Testis (tissue), 2 donors: ENCODE measurements at regions not wholly inside any gene's neighbourhood (a gene's known extent, or its start where the extent isn't known, plus 50 kb on each side); places are given as distances from the start of the nearest gene placed in this dataset.

Experiments
- DNase-seq: peaks from one replicate; pipeline ENCODE4 v3.0.0-alpha.2; 2019
- H3K27ac ChIP-seq, 2 donors: fragments of 200-600 bp; sonication (generic); one replicate each; pipeline ENCODE4 v1.5.1; 2019
- H3K27me3 ChIP-seq: fragments of 200-600 bp; sonication (generic); one replicate; pipeline ENCODE4 v1.5.1; 2019
- H3K36me3 ChIP-seq: fragments of 200-600 bp; sonication (generic); one replicate; pipeline ENCODE4 v1.5.1; 2017; ENCODE audit warnings: low read depth; ENCODE audit errors: missing control alignments
- H3K4me1 ChIP-seq: fragments of 200-600 bp; sonication (generic); one replicate; pipeline ENCODE4 v1.5.1; 2019
- H3K4me3 ChIP-seq, 2 donors: fragments of 200-600 bp; sonication (generic); one replicate each; pipeline ENCODE4 v1.5.1; 2017 to 2019
- H3K9me3 ChIP-seq: fragments of 200-600 bp; sonication (generic); one replicate; pipeline ENCODE4 v1.5.1; 2017
- CTCF ChIP-seq, 3 experiments: fragments of 450-650 bp in 2 of 3; fragments of 200-600 bp in 1 of 3; sonication (generic) in 1 of 3; IDR thresholded peaks; one replicate each; pipeline ENCODE4 v1.5.1; 2016 to 2019; ENCODE audit warnings: antibody characterized with exemption in 3 of 3, mild to moderate bottlenecking in 2 of 3, moderate library complexity in 1 of 3
- POLR2A ChIP-seq: fragments of 450-650 bp; IDR thresholded peaks from one replicate; pipeline ENCODE4 v1.6.1; 2017; ENCODE audit warnings: antibody characterized with exemption, mild to moderate bottlenecking, moderate library complexity
- WGBS, 2 donors: methylation state at CpG; one replicate each; pipeline ENCODE4 v1.1.5; 2018; 5-methylcytosine and 5-hydroxymethylcytosine counted together
- intact Hi-C: fragments of 100-400 bp; cut with DNase I; formaldehyde crosslinking; loops from one replicate; pipeline ENCODE4 v1.15.1; 2023; ENCODE audit warnings: low total_unique reads

GRCh38 chr11:70916351-70916750 is 336.0 kb downstream of the SHANK2 start:
- Histone ChIP-seq H3K27ac (no peak overlapping the region), H3K4me1 (no peaks in the 10 kb centered on the region), H3K9me3 (no peaks in the 10 kb centered on the region), H3K27me3 (no peaks in the 10 kb centered on the region), H3K4me3 (no peak overlapping the region), H3K36me3 (no peaks in the 10 kb centered on the region)
- DNase-seq: no peak
- intact Hi-C loops: no loop called here
- 90 to 94% methylated on average over 6 to 8 of the region's 8 CpGs for WGBS, 2 donors
- no peak for TF ChIP-seq POLR2A

- no peaks in the 10 kb centered on the region for H3K9me3 ChIP-seq
- H3K4me1 ChIP-seq: no peaks in the 10 kb centered on the region
- intact Hi-C loops: no loop called here
- no peak overlapping the region for H3K4me3 ChIP-seq
- DNase-seq: no peak
- no peak overlapping the region for H3K27ac ChIP-seq
- no peak for TF ChIP-seq POLR2A
- TF ChIP-seq CTCF (IDR thresholded peaks at IDR 0.05): no peak
- H3K27me3 ChIP-seq: no peaks in the 10 kb centered on the region
- WGBS, 2 donors: 54 to 58% methylated on average over 7 of the region's 7 CpGs
- no peaks in the 10 kb centered on the region for H3K36me3 ChIP-seq
Measured at GRCh38 chr11:70918242-70918641, 334.1 kb downstream of the SHANK2 start.

- H3K27me3 ChIP-seq: no peaks in the 10 kb centered on the region
- H3K4me3 ChIP-seq: no peak overlapping the region
- no peak overlapping the region for H3K27ac ChIP-seq
- no peak for TF ChIP-seq CTCF (IDR thresholded peaks at IDR 0.05)
- TF ChIP-seq POLR2A: no peak
- H3K4me1 ChIP-seq: no peaks in the 10 kb centered on the region
- H3K9me3 ChIP-seq: no peaks in the 10 kb centered on the region
- DNase-seq: no peak
- intact Hi-C loops: no loop called here
- H3K36me3 ChIP-seq: no peaks in the 10 kb centered on the region
- WGBS, 2 donors: 90 to 91% methylated on average over 4 of the region's 4 CpGs
Measured at GRCh38 chr11:70921804-70922203, 330.6 kb downstream of the SHANK2 start.

- no peak overlapping the region for H3K4me3 ChIP-seq
- no peak for TF ChIP-seq POLR2A
- H3K36me3 ChIP-seq: no peaks in the 10 kb centered on the region
- WGBS, 2 donors: 84 to 99% methylated on average over 8 of the region's 8 CpGs
- DNase-seq: no peak
- H3K9me3 ChIP-seq: no peaks in the 10 kb centered on the region
- H3K27ac ChIP-seq: no peak overlapping the region
- no peaks in the 10 kb centered on the region for H3K27me3 ChIP-seq
- intact Hi-C loops: no loop called here
- no peaks in the 10 kb centered on the region for H3K4me1 ChIP-seq
Measured at GRCh38 chr11:70924108-70924507, 328.3 kb downstream of the SHANK2 start.

GRCh38 chr11:70925238-70925637 is 327.1 kb downstream of the SHANK2 start:
- no peak for DNase-seq
- TF ChIP-seq POLR2A: no peak
- TF ChIP-seq CTCF (IDR thresholded peaks at IDR 0.05): no peak
- WGBS, 2 donors: 90 to 92% methylated on average over 3 of the region's 3 CpGs
- H3K36me3 ChIP-seq: no peaks in the 10 kb centered on the region
- intact Hi-C loops: no loop called here
- no peak overlapping the region for H3K4me3 ChIP-seq
- no peaks in the 10 kb centered on the region for H3K9me3 ChIP-seq
- H3K27ac ChIP-seq: no peak overlapping the region
- H3K27me3 ChIP-seq: no peaks in the 10 kb centered on the region
- H3K4me1 ChIP-seq: no peaks in the 10 kb centered on the region

- Histone ChIP-seq H3K36me3 (no peaks in the 10 kb centered on the region), H3K9me3 (no peaks in the 10 kb centered on the region), H3K4me3 (no peak overlapping the region), H3K4me1 (no peaks in the 10 kb centered on the region), H3K27ac (no peak overlapping the region), H3K27me3 (no peaks in the 10 kb centered on the region)
- intact Hi-C loops: no loop called here
- 88% methylated on average over 14 of the region's 14 CpGs for WGBS, 2 donors
- no peak for TF ChIP-seq CTCF (IDR thresholded peaks at IDR 0.05)
- no peak for TF ChIP-seq POLR2A
- no peak for DNase-seq
Measured at GRCh38 chr11:70926543-70927201, 325.7 kb downstream of the SHANK2 start.
